ENCODE measurements at regions not wholly inside any gene's neighbourhood (a gene's known extent, or its start where the extent isn't known, plus 50 kb on each side); places are given as distances from the start of the nearest gene placed in this dataset.

DNA sequence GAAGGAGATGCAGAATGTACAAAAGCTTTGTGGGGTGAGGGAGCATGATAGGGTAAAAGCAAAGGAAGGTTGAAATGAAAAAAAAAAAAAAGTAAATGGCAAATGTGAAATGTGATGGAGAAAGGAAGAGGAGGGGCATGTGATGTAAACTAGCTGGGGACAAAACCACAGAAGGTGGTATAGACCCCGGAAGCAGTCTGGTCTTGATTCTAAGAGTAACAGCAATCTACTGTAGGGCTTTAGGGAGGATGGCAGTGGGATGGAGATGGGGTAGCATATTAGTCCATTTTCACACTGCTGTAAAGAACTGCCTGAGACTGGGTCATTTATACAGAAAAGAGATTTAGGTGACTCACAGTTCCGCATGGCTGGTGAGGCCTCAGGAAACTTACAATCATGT lies 362.0 kb downstream of the SOCS6 start:
- WGBS (ENCODE audit: low lambda C conversion rate), result 27% methylated on average over 2 of the region's 2 CpGs
- Histone ChIP-seq H3K9ac (ENCODE audit: insufficient read depth, low read depth, low read length) (no peak overlapping the region), H2AFZ (ENCODE audit: low read length) (no peak overlapping the region), H3K4me2 (ENCODE audit: low read depth, low read length) (no peak overlapping the region), H3K27me3 (ENCODE audit: control insufficient read depth in 1 of 2, insufficient read depth in 2 of 2, low read length in 2 of 2) (no peaks in the 10 kb centered on the region; a peak in 1 of 5 replicates), H3K9me3 (ENCODE audit: low read length) (no peaks in the 10 kb centered on the region), H3K79me2 (ENCODE audit: insufficient read depth, low read length) (no peaks in the 10 kb centered on the region), H4K20me1 (ENCODE audit: insufficient read depth, low read length) (no peaks in the 10 kb centered on the region), H3K4me3 (replicated peaks in 1 of 3; ENCODE audit: insufficient read depth in 1 of 3, low read depth in 2 of 3, low read length in 3 of 3) (no peak overlapping the region), H3K36me3 (replicated peaks in 1 of 2; ENCODE audit: control insufficient read depth in 1 of 2, insufficient read depth in 2 of 2, low read length in 2 of 2) (no peaks in the 10 kb centered on the region), H3K27ac (ENCODE audit: extremely low read length, insufficient read depth, low read length) (no peak overlapping the region), H3K4me1 (ENCODE audit: insufficient read depth, low read length) (no peaks in the 10 kb centered on the region)
- in situ Hi-C loops (cut with HindIII; ENCODE audit: extremely low pct_ligation_motif_present, low pct_unique_long_range_greater_than_20kb) (no loop called here), intact Hi-C loops (cut with micrococcal nuclease; ENCODE audit: unreplicated experiment) (no loop called here)
- no peak for DNase-seq (ENCODE audit: low spot score)
- ChIA-PET CTCF (ENCODE audit: low intra/inter-chr PET ratio, low total read pairs) (no interaction called here), POLR2A (no interaction called here)
- no TSS peak for BruUV-seq (replicated peaks)
- FAIRE-seq, result no peak
- TF ChIP-seq ZNF556 (CRISPR knock-in tag; IDR thresholded peaks at IDR 0.05; ENCODE audit: borderline replicate concordance), result no peak
- TF ChIP-seq NFE2L2 (IDR thresholded peaks at IDR 0.05; ENCODE audit: low read length), result no peak
- TF ChIP-seq PLRG1 (conservative IDR thresholded peaks at IDR 0.05), result no peak
- TF ChIP-seq KDM2A (CRISPR knock-in tag; IDR thresholded peaks at IDR 0.05; ENCODE audit: borderline replicate concordance, low read depth), result no peak
- TF ChIP-seq BHLHE40 (IDR thresholded peaks at IDR 0.05; ENCODE audit: low read length), result no peak
- no peak for TF ChIP-seq ZSCAN12 (CRISPR knock-in tag; IDR thresholded peaks at IDR 0.05)
- no peak for TF ChIP-seq ETV5 (CRISPR knock-in tag; IDR thresholded peaks at IDR 0.05; ENCODE audit: borderline replicate concordance)
- TF ChIP-seq NR3C1 (CRISPR knock-in tag; IDR thresholded peaks at IDR 0.05), result no peak
- TF ChIP-seq ARNT (IDR thresholded peaks at IDR 0.05), result no peak
- ATAC-seq, result no peak

DNA sequence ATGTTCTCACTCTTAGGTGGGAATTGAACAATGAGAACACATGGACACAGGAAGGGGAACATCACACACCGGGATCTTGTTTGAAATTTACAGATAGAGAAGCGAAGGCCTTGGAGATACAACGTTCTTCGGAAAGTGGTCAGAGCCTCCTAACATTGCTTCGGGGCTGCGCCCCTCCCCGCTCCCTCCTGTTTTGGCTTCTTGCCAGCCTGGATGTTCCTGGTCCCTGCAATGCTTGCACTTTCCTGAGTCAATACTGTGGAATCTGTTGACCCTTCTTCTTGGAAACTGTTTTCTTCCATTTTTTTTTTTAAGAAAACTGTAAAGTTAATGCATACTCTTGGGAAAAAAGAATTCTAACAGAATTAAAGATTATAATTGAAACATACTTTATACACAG lies 360.8 kb downstream of the SOCS6 start:
- no peak overlapping the region for H3K4me2 ChIP-seq (ENCODE audit: low read depth, low read length)
- H3K27ac ChIP-seq (ENCODE audit: extremely low read length, insufficient read depth, low read length), result no peak overlapping the region
- no peak for ATAC-seq
- no peaks in the 10 kb centered on the region for H3K36me3 ChIP-seq (replicated peaks in 1 of 2; ENCODE audit: control insufficient read depth in 1 of 2, insufficient read depth in 2 of 2, low read length in 2 of 2)
- no peaks in the 10 kb centered on the region for H3K9me3 ChIP-seq (ENCODE audit: low read length)
- DNase-seq (ENCODE audit: low spot score), result no peak
- H3K4me3 ChIP-seq (replicated peaks in 1 of 3; ENCODE audit: insufficient read depth in 1 of 3, low read depth in 2 of 3, low read length in 3 of 3), result no peak overlapping the region
- H3K9ac ChIP-seq (ENCODE audit: insufficient read depth, low read depth, low read length), result no peak overlapping the region
- in situ Hi-C loops (cut with HindIII; ENCODE audit: extremely low pct_ligation_motif_present, low pct_unique_long_range_greater_than_20kb) (no loop called here), intact Hi-C loops (cut with micrococcal nuclease; ENCODE audit: unreplicated experiment) (no loop called here)
- H4K20me1 ChIP-seq (ENCODE audit: insufficient read depth, low read length), result no peaks in the 10 kb centered on the region
- ChIA-PET POLR2A (no interaction called here), CTCF (ENCODE audit: low intra/inter-chr PET ratio, low total read pairs) (no interaction called here)
- no peaks in the 10 kb centered on the region for H3K4me1 ChIP-seq (ENCODE audit: insufficient read depth, low read length)
- no peak overlapping the region for H2AFZ ChIP-seq (ENCODE audit: low read length)
- no TSS peak for BruUV-seq (replicated peaks)
- no peaks in the 10 kb centered on the region; a peak in 1 of 5 replicates for H3K27me3 ChIP-seq (ENCODE audit: control insufficient read depth in 1 of 2, insufficient read depth in 2 of 2, low read length in 2 of 2)
- 45% methylated on average over 6 of the region's 7 CpGs for WGBS (ENCODE audit: low lambda C conversion rate)
- no peak for FAIRE-seq
- TF ChIP-seq MAZ (IDR thresholded peaks at IDR 0.05; ENCODE audit: borderline replicate concordance, low read depth, low read length) (no peak), MAZ (CRISPR knock-in tag; IDR thresholded peaks at IDR 0.05; ENCODE audit: low read depth) (no peak), PLRG1 (conservative IDR thresholded peaks at IDR 0.05) (no peak), KDM6A (CRISPR knock-in tag; IDR thresholded peaks at IDR 0.05; ENCODE audit: low read depth) (no peak), ZNF550 (CRISPR knock-in tag; IDR thresholded peaks at IDR 0.05; ENCODE audit: borderline replicate concordance) (no peak), ZNF496 (CRISPR knock-in tag; IDR thresholded peaks at IDR 0.05; ENCODE audit: insufficient replicate concordance) (no peak)
- TF ChIP-seq, protein P1, sequence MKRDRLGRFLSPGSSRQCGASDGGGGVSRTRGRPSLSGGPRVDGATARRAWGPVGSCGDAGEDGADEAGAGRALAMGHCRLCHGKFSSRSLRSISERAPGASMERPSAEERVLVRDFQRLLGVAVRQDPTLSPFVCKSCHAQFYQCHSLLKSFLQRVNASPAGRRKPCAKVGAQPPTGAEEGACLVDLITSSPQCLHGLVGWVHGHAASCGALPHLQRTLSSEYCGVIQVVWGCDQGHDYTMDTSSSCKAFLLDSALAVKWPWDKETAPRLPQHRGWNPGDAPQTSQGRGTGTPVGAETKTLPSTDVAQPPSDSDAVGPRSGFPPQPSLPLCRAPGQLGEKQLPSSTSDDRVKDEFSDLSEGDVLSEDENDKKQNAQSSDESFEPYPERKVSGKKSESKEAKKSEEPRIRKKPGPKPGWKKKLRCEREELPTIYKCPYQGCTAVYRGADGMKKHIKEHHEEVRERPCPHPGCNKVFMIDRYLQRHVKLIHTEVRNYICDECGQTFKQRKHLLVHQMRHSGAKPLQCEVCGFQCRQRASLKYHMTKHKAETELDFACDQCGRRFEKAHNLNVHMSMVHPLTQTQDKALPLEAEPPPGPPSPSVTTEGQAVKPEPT (CRISPR knock-in tag; IDR thresholded peaks at IDR 0.05; ENCODE audit: low read depth), result no peak
- H3K79me2 ChIP-seq (ENCODE audit: insufficient read depth, low read length), result no peaks in the 10 kb centered on the region

All from HepG2 (cell line).